Activated CD4-positive, alpha-beta T cell treated with anti-CD3 and anti-CD28 coated beads, Interleukin-2, amount 50 U/mL, for 4 hours (primary cell): ENCODE measurements at regions not wholly inside any gene's neighbourhood (a gene's known extent, or its start where the extent isn't known, plus 50 kb on each side); places are given as distances from the start of the nearest gene placed in this dataset.

Source experiments
- DNase-seq, 2 experiments: peaks; one replicate each; pipeline ENCODE4 v3.0.0-alpha.2; 2020

DNA sequence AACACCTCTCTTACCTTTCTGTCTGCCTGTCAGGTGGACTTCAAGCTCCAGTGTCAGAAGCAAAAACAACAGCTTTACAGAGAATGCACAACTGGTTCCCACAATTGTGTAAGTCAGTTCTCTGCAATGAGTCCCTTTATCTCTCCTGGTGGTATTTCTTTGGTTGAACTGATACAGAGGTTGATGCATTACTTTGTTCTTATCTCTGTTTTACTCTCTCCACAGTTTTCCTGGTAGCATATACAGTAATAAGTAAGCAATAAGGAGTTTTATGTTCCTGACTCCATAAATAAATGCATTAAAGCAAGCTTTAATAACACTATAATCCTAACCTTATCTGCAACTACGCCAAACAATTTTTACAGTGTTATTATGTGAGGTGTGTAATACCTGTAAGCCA, 310.3 kb upstream of the GYPC start:
- DNase-seq = no peak

DNA sequence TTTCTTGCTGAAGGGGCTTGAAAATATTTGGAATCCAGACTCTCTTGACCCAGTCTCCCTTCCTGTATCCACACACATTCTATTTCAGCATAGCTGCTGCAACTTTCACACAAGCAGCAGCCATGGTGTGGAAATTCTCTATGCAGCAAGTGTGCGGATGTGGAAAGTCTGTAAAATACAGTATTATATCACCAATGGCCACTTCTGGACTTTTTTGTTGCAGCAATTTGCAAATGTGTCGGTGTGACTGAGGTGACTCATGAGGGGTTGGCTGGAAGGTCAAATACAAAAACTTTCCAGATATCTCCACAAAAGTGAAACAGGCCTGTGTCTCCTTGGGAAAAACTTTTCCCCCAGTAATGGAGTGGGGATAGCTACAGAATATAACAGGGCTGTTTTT, 299.3 kb upstream of the GYPC start:
- DNase-seq = no peak

- no peak for DNase-seq
Measured at GRCh38 chr2:126358122-126358521, 297.8 kb upstream of the GYPC start.

GRCh38 chr2:126359494-126359893, 296.5 kb upstream of the GYPC start:
- DNase-seq = no peak

- DNase-seq = no peak
Measured at GRCh38 chr2:126367361-126367760, 288.6 kb upstream of the GYPC start.

DNA sequence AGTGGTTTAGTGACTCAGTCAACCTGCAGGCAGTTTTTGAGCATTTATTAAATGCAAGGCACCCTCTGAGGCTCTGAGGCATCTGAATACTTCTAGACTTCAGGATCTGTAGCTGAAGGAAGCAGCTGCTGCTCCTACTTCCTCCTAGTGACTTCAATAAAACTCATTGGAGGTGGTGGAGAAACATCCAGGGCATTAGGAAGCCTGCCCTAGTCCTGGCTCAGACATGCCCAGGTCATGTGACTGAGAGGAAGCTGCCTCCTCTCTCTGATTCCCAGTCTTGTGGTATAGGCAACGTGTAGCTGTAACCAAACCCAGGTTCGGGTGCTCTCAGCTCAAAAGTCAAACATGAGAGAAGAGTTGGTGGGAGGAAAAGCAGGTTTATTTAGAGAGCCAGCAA, 287.2 kb upstream of the GYPC start:
- DNase-seq = no peak

DNA sequence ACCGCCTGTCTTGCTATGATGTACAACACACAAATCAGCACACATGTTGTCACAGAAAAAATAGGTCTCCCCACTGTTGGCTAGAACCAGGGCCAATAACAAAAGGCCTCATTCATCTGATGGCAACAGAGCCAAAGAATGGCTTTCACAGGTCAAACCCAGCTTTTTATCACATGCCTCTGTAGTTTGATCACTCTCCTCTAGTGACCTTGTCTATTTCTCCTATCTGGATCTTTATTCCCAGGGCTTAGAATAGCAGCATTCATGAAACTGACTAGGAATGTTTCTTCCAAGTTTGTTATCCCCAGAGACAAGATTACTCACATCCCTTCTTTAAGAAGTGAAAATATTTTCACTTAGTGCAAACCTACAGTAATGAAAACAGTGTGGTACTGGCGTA, 285.8 kb upstream of the GYPC start:
- no peak for DNase-seq

DNA sequence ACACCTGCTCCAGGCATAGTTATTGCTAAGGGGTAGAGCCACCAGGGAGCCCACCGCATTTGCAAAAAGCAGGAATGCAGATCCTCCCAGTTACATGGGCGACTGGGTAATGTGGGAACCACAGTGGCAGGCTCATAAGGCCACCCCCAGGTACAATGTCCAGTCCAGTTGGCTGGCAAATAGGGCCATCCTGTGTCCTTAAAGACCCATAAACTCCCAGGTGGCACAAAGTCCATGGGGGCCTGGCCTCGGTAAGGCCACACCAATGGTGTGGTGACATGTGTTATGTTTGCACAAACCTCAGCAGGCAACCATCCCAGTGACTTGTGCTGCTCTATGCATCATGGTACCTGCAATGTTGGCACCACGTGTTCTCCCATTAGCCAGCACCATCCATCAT, 283.6 kb upstream of the GYPC start:
- DNase-seq = no peak

DNA sequence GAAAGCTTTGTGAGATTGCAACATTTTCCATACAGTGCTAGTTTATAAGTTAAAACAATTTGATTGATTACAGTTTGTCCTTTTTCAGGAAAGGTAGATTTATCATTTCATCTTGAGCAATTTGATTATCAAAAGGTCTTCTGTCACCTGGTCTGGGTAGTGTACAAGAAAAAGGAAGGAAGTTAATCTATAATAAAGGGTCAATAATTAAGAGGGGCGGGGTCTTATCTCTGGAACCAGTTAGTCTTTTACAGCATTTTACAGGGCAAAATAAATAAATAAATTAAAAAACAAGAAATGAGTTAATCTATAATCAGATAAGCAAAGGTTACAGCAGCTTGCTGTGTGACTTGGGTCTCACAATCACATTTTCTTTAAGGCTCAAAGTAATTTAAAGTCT, 277.8 kb upstream of the GYPC start:
- no peak for DNase-seq

- no peak for DNase-seq
Measured at GRCh38 chr2:126381091-126381490, 274.9 kb upstream of the GYPC start.

DNA sequence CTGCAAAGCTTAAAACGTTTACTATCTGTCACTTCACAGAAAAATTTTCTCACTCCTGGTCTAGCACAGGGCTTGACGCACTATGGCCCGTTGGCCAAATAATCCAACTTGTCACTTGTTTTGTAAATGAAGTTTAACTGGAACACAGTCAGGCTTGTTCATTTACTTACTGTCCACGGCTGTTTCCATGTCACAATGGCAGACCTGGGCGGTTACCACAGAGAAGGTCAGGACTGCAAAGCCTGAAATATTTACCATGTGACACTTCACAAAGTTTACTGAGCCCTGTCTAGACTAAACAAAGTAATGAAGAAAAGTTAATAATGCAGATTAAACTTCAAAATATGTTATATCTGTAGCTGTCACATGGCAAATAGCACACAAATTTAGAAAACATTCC, 273.0 kb upstream of the GYPC start:
- no peak for DNase-seq

DNA sequence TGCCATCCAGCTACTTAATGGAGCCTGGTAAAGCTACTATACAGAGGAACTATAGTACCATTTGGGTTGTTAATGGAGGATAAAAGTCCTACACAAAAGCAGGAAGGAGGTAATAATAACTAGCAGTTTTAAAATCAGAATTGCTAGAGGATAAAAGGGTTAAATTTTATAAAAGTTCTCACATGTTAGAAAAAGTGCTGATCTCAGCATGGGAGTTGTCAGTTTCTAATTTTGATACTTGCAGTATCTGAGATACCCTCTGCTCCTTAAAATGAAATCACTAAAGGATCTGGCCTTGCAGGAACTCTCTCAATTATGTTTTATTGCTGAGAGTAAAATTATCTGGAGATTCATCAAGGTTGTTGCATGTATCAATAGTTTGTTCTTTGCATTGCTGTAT, 272.2 kb upstream of the GYPC start:
- no peak for DNase-seq

DNA sequence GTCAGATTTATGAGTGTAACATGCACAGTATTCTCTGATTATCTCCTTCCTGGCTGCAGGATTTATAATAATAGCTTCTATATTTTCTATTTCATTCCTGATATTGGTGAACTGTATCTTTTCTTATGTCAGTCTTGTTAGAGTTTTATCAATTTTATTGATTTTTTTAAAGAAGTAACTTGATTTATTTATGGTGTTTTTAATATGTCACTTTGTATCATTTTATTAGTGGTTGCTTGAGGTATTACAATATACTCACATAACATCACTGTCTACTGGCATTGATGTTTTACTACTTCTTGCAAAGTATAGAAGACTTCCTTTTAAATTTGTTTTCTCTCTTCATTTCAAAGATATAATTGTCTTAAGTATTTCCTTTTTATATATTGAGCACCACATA, 270.5 kb upstream of the GYPC start:
- DNase-seq = no peak

- no peak for DNase-seq
Measured at GRCh38 chr2:126385983-126386382, 270.0 kb upstream of the GYPC start.

DNA sequence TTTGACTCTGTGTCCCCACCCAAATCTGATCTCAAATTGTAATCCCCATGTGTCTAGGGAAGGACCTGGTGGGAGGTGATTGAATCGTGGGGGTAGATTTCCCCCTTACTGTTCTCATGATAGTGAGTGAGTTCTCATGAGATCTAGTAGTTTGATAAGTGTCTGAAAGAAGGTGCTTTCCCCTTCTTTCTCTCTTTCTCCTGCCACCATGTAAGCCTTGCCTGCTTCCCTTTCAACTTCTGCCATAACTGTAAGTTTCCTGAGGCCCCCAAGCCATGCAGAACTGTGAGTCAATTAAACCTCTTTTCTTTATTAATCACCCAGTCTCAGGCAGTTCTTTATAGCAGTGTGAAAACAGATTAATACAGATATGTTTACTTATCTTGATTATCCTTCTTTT, 266.5 kb upstream of the GYPC start:
- DNase-seq = no peak

DNA sequence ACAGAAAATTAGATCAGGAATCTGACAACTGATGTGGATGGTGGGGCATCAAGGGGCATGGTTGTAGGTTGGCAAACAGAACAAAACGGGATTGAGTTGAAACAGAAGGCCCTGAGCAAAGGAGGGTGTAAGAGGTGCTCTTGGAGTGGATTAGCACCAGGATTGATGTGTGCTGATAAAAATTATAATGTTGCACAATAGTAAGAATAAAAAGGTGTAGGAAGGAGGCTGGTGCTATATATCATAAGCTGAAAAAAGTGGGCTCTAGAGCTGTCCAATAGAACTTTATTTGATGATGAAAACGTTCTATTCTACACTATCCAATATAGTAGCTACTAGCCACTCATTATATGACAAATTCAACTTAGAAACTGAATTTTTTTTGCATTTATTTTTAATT, 263.1 kb upstream of the GYPC start:
- no peak for DNase-seq

DNA sequence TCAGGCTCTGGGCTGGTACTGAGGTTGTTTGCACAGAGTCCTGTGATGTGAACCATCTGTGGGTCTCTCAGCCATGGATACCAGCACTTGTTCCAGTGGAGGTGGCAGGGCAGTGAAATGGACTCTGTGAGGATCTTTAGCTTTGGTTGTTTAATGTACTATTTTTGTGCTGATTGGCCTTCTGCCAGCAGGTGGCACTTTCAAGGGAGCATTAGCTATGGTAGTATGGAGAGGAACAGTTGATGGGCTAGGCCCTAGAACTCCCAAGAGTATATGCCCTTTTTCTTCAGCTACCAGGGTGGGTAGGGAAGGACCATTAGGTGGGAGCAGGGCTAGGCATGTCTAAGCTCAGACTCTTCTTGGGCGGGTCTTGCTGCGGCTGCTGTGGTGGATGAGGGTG, 257.0 kb upstream of the GYPC start:
- peak in 1 of 2 experiments; percentile 1 for DNase-seq

DNA sequence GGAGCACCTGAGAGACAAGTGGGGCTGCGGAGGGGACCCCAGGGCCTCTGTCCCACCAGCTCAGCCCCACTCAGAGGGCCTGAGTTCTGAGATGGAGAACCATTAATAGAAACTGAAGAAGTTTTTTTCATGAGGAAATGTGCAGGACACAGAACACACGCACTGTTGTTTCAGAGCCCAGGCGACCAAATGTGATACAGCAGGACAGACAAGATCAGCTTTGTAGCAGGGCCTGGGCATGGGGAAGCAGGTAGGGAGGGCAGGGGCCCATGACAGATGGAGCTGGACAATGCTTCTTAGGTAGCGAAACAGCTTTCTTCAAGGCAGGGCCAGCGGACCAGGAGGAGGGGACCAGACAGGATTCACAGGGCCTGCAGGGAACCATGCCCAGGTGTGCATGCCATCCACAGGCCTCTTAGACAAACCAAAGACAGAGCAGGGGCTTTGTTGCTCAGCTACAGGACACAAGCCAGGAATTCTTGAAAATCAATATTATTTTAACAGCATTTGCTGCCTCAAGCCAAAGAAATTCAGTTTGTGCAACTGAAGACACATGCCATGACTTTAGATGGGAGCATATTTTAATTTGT, 252.8 kb upstream of the GYPC start:
- DNase-seq = no peak

DNA sequence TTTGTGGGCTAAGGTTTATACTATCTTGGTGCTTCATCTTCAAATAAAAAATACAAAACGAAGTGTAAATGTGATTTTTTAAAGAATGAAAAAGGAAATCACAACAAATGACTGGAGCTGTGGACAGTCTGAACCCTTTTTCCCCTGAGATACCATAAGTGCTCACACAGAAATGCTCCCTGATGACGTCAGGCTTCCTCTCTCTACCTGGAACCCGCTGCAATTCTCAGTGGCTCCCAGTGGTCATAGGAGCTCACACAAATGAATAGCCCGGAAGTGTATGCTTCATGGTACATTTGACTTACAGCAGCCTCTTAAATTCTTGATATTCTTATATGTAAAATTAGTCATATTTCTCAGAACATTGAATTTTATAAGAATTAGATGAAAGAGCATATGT, 249.7 kb upstream of the GYPC start:
- no peak for DNase-seq

GRCh38 chr2:126408671-126409070, 247.3 kb upstream of the GYPC start:
- no peak for DNase-seq

DNA sequence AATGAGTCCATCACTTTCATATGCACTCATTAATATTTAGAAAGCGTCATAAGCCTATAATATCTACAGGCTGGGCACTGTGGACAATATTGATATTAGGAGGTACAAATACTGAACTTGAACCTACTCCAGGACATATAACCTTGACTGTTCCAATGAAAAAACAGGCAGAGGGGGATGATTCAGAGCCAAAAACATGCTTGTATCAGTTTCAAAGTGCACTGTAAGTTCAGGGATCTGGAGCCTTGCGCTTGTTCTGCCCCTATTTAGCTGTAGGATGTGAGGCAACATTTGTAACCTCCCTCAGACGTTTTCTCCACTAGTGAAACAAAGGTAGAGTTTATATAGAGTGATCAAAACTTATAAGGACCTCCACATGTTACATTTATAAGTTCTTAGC, 246.1 kb upstream of the GYPC start:
- DNase-seq = no peak

DNA sequence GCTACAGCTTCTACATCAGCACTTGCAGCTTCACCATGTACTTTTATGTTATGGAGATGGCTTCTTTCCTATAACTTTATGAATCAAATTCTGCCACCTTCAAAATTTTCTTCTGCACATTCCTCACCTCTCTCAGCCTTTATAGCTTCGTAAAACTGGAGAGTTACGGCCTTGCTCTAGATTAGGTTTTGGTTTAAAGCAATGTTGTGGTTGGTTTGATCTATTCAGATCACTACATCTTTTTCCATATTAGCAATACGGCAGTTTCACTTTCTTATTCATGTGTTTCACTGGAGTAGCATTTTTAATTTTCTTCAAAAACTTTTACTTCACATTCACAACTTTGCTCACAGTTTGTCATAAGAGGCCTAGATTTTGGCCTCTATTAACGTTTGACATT, 242.9 kb upstream of the GYPC start:
- DNase-seq = no peak

DNA sequence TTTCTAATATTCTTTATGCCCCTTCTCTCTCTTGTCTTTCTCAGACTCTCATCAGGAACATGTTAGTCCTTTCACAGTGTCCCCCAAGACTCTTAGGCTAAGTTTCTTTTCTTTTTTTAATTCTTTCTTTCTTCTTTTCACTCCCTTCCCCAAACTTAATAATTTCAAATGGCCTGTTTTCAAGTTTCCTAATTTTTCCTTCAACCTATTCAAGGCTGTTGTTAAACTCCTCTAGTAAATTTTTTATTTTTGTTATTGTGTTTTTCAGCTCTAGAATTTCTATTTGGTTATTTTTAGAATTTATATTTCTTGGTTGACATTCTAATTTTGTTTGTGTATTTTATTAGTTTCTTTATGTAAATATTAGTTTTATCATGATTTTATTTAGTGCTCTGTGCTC, 236.6 kb upstream of the GYPC start:
- DNase-seq = no peak

DNA sequence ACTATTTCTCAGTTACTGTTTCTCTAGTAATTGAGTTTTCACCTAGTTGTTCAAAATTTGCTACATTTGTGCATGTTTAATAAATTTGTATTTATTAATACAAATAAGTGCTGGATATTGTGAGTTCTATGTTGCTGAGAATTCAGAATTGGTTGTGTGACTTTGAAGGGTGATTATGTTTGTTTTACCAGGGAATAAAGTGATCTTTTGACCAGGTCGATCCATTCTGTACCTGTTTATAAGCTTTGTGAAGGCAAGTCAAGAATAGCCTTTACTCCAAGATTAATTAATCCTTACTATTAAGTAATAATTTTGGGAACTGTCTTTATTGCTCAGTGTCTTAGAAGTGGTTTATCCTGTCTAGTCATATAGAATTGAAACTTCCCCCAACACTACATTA, 230.0 kb upstream of the GYPC start:
- no peak for DNase-seq

DNA sequence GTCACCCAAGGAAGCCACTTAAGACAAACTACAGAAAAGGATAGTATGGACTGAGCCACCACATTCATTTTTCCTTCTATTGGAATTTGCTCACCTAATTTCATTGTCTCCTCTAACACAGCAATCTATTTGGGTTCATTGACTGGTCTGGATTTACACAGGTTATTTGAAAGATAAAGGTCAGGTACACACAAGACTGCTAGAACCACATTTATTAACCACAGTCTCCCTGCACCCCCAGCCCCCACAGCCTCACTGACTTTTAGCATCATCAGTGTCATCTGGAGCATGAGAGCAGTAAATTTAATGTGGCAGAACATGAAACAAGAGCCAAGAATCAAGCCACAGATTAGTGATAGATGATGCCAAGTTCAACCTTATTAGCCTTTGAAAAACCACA, 226.9 kb upstream of the GYPC start:
- no peak for DNase-seq

DNA sequence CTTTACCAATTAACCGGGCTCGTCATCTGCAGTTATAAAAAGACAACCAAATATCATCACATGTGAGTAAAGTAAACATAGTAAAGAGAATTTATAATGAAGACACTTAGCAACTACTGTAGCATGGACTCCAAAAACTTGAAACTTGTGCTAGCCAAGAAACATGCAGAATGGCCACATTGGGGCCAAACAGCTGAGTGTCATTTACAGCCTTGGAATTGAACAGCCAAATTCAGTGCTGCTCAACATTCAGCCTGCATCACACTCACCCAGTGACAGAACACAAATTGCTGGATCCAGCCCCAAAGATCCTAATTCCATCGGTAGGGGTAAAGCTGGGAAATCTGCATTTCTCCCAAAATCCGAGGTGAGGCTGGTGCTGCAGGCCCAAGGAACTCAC, 224.8 kb upstream of the GYPC start:
- DNase-seq = no peak
